ENCODE measurements at regions not wholly inside any gene's neighbourhood (a gene's known extent, or its start where the extent isn't known, plus 50 kb on each side); places are given as distances from the start of the nearest gene placed in this dataset.
"Not testable (repeated sequence)": the region's sequence is repeated elsewhere in the genome, so short reads cannot be mapped to it uniquely, and the experiment has no call there.

DNA sequence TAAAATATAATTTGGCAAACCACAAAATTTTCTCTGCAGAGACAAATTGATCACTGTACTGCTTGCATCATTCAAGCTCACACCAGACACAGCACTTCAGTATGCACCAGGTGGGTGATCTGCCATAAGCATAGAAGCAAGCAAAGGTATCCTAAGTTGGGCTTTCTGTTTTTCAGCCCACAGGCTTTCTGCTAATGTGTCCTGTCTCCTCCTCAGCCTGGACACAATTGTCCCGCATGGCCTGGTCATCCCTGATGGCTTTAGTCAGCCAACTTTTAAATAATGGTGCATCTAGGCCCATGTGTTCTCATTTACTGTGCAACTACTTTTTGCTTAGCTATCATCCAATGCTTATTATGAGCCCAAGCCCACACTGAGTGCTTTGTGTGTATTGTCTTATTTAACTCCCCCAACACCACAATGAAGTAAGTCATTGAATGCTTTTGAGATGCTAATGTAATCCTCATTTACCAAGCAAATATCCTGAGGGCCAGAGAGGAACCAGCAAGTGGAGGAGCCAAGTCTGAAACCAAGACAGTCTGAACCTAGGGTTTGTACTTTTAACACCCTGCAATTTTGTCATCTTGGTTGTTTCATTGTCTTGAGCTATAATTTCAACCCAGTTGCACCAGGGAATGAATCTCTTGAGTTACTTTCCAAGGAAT, 111.2 kb upstream of the SETBP1 start:
- no peak for DNase-seq

- DNase-seq = peak; percentile 17
These were observed 101.5 kb upstream of the SETBP1 start for GRCh38 chr18:44579028-44579702.

GRCh38 chr18:44579745-44580144, 100.9 kb upstream of the SETBP1 start:
- DNase-seq = no peak

DNA sequence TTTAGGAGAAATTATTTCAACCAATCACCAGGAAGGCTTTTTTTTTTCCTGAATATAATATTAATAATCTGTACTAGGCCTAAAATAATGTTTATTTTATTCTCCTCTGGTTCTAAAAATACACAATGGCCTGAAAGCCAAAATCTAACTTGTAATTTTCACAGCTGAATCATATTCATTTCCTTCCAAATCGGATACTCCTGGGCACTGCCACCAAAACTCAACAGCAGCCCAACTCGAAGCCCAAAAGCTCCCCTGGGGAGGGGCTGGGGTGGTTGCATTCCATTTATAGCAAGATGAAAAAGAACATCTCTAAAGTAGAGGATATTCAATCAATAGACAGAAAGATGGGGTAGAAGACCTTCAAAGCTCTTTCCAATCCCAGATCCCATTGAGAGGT, 100.5 kb upstream of the SETBP1 start:
- no peak for DNase-seq

- not testable (repeated sequence) for DNase-seq
These were observed 99.9 kb upstream of the SETBP1 start for GRCh38 chr18:44580782-44581181.

DNA sequence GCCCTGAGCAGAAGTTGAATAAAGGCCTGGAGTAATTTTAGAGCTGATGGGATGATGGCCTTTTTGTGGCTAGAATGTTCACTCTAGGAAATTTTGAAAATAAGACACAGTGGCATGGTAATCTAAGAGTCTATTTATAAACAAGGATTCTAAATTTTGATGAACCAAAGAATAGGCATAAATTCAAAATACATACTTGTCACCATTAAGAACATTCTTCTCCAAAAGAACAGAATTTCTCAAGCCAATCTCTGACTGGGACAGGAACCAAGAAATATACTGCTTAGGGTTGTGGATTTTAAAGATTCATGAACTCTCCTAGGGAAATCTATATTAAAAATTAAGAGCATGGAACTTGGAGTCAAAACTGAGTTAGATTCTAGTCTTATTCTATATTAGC, 98.2 kb upstream of the SETBP1 start:
- DNase-seq = no peak

- no peak for DNase-seq
These were observed 95.8 kb upstream of the SETBP1 start for GRCh38 chr18:44584900-44585299.

DNA sequence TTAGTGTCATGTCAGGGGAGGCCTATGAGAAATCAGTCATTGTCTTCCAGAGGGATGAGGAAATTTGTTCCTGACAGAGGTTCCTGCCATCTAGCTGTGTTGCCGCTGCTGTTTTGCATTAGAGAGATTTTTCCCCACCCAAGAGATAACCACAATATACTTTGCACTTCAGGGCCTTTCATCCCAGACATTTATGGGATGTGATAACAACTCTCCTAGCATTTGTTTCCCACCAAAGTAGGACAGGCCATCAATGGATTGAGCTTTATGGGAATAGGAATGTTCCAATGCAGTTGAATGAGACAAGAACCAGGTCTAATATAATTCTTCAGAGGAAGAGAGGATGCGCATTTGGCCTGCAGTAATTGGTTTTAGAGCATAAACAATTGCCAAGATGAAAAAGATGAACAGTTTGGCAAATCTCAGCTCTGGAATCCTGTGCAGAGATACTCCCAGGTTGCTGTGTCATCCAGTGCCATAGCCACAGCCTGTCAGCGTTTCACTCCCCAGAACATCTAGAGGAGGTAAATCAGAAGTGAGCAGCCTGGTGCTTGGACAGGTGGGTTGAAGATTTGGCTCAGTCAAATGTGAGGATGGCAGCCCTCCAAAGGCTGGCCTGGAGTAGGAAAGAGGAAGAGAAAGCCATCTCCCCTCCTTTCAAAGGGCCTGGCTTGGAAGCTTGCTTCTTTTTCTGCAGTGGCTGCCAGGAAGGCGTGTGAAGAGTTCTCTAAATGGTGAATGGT, 93.7 kb upstream of the SETBP1 start:
- no peak for DNase-seq

DNA sequence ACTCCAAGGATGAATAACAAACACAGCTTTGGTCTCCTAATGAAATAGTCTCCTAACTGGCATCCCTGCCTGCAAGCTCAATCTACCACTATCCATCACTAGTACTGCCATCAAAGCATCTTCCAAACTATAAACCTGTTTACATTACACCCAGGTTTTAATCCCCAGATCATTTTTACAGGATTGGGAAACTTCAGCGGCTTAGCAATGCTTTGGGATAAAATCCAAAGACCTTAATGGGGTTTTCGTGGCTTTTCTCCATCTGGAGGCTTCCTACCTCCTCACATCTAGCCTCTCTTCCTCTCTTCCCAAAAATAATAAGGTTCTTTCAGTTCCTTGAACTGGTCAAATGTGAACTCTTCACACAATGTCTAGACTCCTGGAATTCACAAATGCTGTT, 92.2 kb upstream of the SETBP1 start:
- no peak for DNase-seq

GRCh38 chr18:44589693-44590355, 90.9 kb upstream of the SETBP1 start:
- no peak for DNase-seq

DNA sequence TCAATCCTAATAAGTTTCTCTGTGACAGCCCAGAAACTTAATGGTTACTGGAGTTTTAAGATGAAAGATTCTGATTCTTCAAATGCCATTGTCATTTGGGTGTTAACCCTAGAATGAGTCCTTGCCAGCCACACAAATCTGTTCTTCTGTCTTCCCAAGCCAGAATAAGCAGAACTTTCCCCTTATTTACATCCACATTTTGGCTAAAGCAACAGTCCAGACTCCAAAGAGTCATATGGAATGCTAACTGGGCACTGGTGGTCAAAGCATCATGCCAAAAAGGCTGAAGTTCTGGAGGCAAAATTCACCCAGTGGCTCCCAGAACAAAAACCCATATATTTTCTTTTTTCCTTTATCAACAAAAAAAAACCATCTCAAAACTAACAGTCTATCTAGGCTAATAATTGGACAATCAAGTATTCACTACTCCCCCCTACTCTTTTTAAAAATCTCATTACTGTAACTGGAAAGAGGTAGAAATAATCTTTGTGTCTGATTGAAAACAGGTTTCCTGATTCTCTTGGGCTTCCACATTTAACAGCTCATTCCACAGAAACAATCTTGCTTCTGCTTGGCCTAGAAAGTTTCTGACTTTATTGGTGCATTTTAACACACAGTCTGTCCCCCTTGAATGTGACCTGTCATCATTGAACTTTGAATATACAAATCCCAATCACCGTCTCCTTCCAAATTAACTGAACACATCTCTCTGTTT, 89.6 kb upstream of the SETBP1 start:
- no peak for DNase-seq

DNA sequence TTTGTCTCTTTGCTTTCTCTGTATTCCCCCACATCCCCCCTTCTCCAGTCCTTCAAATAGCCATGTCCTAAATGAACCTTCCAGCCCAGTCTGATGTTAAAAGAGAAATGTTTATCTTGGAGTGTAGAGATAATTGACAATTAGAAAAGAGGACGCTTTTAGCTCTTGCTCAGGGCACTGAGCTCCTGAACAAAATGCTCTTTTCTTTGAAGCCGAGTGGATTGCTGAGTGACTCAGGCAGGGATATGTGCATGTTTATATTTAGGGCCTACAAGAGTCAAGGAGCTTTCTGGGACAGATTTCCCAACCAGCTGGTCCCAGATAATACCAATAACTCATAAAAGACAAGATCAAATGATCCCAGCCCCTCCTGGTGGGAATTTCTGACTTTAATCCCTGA, 88.0 kb upstream of the SETBP1 start:
- no peak for DNase-seq

GRCh38 chr18:44594799-44595467, 85.8 kb upstream of the SETBP1 start:
- DNase-seq = no peak

DNA sequence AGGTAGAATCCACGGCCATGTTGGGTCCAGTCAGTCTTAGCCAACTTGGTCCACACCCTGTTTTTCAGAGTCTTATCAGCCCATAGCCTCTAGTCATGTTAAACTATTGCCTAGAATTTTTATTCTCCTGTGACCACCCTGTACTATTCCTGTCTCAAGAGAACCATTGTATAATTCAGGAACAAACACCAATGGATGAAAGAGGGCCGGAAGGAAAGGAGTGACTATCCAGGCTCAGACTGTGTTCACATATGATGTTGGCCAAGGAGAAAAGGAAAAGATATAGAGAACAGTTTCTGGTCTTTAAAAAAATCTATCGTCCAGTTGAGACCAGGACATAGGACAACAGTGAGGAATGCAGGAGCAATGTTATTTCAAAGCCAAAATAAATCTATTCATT, 82.9 kb upstream of the SETBP1 start:
- DNase-seq = no peak

DNA sequence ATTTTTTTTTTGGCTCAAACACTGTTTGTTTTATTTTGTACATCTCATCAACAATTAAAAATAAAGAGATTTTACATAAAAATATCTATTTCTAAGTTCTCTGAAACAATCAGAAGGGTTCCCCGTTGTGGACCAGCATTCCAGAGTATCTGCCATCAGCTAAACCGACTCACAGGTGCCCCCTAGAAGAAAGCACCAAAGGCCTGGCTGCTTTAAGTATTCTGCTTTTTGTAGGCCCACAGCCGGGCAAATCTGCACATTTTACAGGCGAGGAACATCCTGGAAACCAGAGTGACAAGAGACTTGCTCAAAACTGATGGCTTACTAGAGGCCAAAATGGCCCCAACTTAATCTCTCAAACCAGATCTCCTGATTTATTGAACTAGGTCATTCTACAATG, 82.2 kb upstream of the SETBP1 start:
- DNase-seq = no peak

GRCh38 chr18:44599412-44599811, 81.3 kb upstream of the SETBP1 start:
- DNase-seq = no peak

GRCh38 chr18:44601447-44601846, 79.2 kb upstream of the SETBP1 start:
- no peak for DNase-seq

- no peak for DNase-seq
These were observed 78.3 kb upstream of the SETBP1 start for GRCh38 chr18:44602380-44602779.

DNA sequence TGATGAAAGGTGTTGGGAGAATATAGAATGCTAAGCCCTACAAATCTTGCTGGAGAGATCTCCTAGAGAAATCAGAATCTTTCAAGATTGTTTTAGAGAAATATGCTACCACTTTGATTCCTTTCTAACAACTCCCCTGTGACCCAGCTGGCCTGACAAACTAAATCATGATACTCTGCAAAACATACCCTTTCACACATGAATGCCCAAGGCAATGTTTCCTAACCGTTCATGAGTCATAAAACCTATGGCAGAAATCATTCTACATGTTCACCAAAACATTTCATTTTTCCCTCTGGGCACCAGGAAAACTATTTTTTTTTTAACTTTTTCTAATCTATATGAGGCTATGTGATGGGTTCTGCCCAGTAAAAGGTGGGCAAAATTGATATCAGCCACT, 77.8 kb upstream of the SETBP1 start:
- DNase-seq = no peak

DNA sequence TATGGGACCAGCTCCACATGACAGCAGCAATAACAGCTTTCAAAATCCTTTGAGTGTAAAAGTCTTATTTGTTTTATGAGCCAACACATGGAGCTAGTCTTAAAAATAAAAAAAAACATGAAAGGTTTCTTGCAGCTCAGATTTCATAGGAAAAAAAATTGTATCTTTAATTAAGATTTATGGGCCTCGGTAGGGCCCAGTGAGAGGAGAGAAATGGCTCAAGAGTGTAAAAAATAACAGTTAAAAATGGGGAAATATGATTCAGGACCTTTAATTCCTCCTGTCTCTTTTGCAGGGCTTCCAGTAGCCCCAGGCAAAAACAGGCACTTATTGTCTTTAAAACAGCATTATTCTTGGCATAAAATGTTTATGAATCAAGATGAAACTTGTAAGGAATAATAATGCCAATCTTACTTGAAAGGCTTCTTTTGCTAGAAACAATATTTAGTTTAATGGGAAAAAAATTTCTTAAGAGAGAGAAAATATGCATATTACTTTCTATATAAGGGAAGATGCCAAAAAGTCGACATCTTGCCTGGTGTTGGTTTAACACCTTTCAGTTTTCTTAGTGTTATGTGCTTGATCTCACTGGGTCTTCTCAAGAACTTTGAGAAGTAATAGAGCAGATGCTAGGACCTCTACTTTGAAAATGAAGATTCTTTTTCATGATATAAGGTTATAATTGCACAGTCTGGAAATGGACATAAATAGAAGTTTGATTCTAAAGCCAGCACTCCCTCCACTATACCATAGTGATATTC, 71.3 kb upstream of the SETBP1 start:
- DNase-seq = no peak

- no peak for DNase-seq
These were observed 59.9 kb upstream of the SETBP1 start for GRCh38 chr18:44620812-44621211.

- no peak for DNase-seq
These were observed 56.6 kb upstream of the SETBP1 start for GRCh38 chr18:44624052-44624451.

Data from CD4-positive, alpha-beta T cell treated with Interleukin-4 for 4 hours (primary cell).